Stomach (tissue), 8 donors: ENCODE measurements at regions not wholly inside any gene's neighbourhood (a gene's known extent, or its start where the extent isn't known, plus 50 kb on each side); places are given as distances from the start of the nearest gene placed in this dataset.
A peak's percentile ranks its signal among the peaks of the same experiment; 100 is the strongest.

Source experiments
- DNase-seq, 2 donors: peaks; one replicate each; pipeline versions ENCODE4 v3.0.0 to v3.0.0-alpha.2; 2013 to 2019
- H3K27ac ChIP-seq, 5 donors: fragments of 200-600 bp in 4 of 5; sonication (generic) in 4 of 5; one replicate each; pipeline ENCODE4 v1.5.1; 2013 to 2019; ENCODE audit warnings: mild to moderate bottlenecking in 1 of 5, moderate library complexity in 1 of 5
- H3K27me3 ChIP-seq, 3 donors: fragments of 200-600 bp; sonication (generic); one replicate each; pipeline ENCODE4 v1.5.1; 2017 to 2019; ENCODE audit warnings: mixed run types in 1 of 3
- H3K36me3 ChIP-seq, 4 donors: fragments of 200-600 bp; sonication (generic); 1 replicate in 3 of 4; 2 replicates in 1 of 4; pipeline ENCODE4 v1.5.1; 2016 to 2019
- H3K4me1 ChIP-seq, 4 donors: fragments of 200-600 bp; sonication (generic); one replicate each; pipeline ENCODE4 v1.5.1; 2016 to 2019
- H3K4me3 ChIP-seq, 4 donors: fragments of 200-600 bp; sonication (generic) in 3 of 4; one replicate each; pipeline ENCODE4 v1.5.1; 2016 to 2019; ENCODE audit warnings: mild to moderate bottlenecking in 1 of 4
- H3K9me3 ChIP-seq, 4 donors: fragments of 200-600 bp; sonication (generic); one replicate each; pipeline ENCODE4 v1.5.1; 2016 to 2019
- CTCF ChIP-seq, 7 experiments: fragments of 450-650 bp in 4 of 7; fragments of 200-600 bp in 3 of 7; sonication (generic) in 3 of 7; IDR thresholded peaks; one replicate each; pipeline ENCODE4 v1.5.1; 2016 to 2019; ENCODE audit warnings: antibody characterized with exemption in 7 of 7, control low read depth in 2 of 7, mild to moderate bottlenecking in 1 of 7
- EP300 ChIP-seq: sonication (generic); formaldehyde crosslinking; IDR thresholded peaks from one replicate; pipeline ENCODE4 v1.6.1; 2017; ENCODE audit warnings: antibody characterized with exemption
- POLR2A ChIP-seq, 4 donors: fragments of 450-650 bp; IDR thresholded peaks; one replicate each; pipeline ENCODE4 v1.6.1; 2016; ENCODE audit warnings: antibody characterized with exemption in 4 of 4, control low read depth in 2 of 4, mild to moderate bottlenecking in 1 of 4, moderate library complexity in 1 of 4
- POLR2AphosphoS5 ChIP-seq, 3 donors: sonication (generic); formaldehyde crosslinking; IDR thresholded peaks; one replicate each; pipeline ENCODE4 v1.6.1; 2016; ENCODE audit warnings: antibody characterized with exemption in 3 of 3
- WGBS, 5 donors: extraction: QIAGEN DNeasy Blood & Tissue Kit in 3 of 5; methylation state at CpG; one replicate each; pipeline versions ENCODE4 v1.1.5 to v1.1.7; 2013 to 2018; 5-methylcytosine and 5-hydroxymethylcytosine counted together
- intact Hi-C: fragments of 100-400 bp; cut with DNase I; formaldehyde crosslinking; loops from one replicate; pipeline ENCODE4 v1.15.1; 2023; ENCODE audit warnings: low total_unique reads
- donor health status: healthy with polysubstance abuse.
- donor health status: Bipolar disorder and iron deficiency.
- donor health status: healthy.

GRCh38 chr3:104907507-104907906 is 459.2 kb upstream of the ALCAM start:
- intact Hi-C loops = no loop called here
- 81 to 93% (median 84%) methylated on average over 6 of the region's 6 CpGs for WGBS, 5 donors
- H3K4me3 ChIP-seq = no peak overlapping the region
- H3K27ac ChIP-seq = no peak overlapping the region
- H3K4me1 ChIP-seq = peaks cover 0 to 3% (median 0%) of the 10 kb centered on the region in 4 donors
- no peaks in the 10 kb centered on the region for H3K36me3 ChIP-seq
- TF ChIP-seq CTCF (IDR thresholded peaks at IDR 0.05) (no peak), POLR2AphosphoS5 (IDR thresholded peaks at IDR 0.05) (no peak), POLR2A (IDR thresholded peaks at IDR 0.05) (no peak), EP300 (no peak)
- DNase-seq = no peak
- H3K9me3 ChIP-seq = peaks cover 0 to 15% (median 7%) of the 10 kb centered on the region in 4 donors
- no peaks in the 10 kb centered on the region for H3K27me3 ChIP-seq

DNA sequence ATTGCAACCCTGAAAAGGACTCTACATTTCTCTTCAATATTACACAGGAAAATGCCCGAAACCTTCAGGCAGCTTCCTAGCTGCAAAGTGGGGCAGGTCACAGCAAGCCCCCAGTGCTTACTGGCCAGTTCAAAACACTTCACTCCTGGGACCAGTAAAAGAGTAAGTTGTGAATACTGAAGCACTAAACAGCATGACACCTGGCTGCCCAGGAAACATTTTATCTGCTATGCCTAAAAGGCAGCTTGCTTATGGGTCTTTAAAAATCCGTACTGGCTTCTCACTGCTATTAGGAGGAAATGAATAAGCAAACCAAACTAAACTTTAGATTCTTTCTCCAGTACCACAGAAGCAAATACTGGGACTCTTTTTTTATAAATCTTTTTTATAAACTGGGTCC is 457.9 kb upstream of the ALCAM start:
- Histone ChIP-seq H3K4me1 (peaks cover 0 to 3% (median 0%) of the 10 kb centered on the region in 4 donors), H3K4me3 (no peak overlapping the region), H3K27ac (no peak overlapping the region), H3K9me3 (peaks cover 0 to 8% (median 3%) of the 10 kb centered on the region in 4 donors), H3K27me3 (no peaks in the 10 kb centered on the region), H3K36me3 (no peaks in the 10 kb centered on the region)
- no peak for TF ChIP-seq POLR2A (IDR thresholded peaks at IDR 0.05)
- TF ChIP-seq POLR2AphosphoS5 (IDR thresholded peaks at IDR 0.05) = no peak
- no peak for TF ChIP-seq CTCF (IDR thresholded peaks at IDR 0.05)
- no peak for TF ChIP-seq EP300
- DNase-seq = peak in 1 of 2 donors; percentile 2
- intact Hi-C loops = no loop called here
- 56 to 68% (median 57%) methylated on average over 2 of the region's 2 CpGs for WGBS, 5 donors

GRCh38 chr3:104909198-104909597 is 457.5 kb upstream of the ALCAM start:
- intact Hi-C loops = no loop called here
- peak in 1 of 2 donors; percentile 72 for DNase-seq
- H3K4me1 ChIP-seq = peaks cover 0 to 3% (median 0%) of the 10 kb centered on the region in 4 donors
- H3K4me3 ChIP-seq = no peak overlapping the region
- TF ChIP-seq POLR2A (IDR thresholded peaks at IDR 0.05) (no peak), EP300 (no peak), CTCF (IDR thresholded peaks at IDR 0.05) (no peak), POLR2AphosphoS5 (IDR thresholded peaks at IDR 0.05) (no peak)
- H3K9me3 ChIP-seq = peaks cover 0 to 3% (median under 1%) of the 10 kb centered on the region in 4 donors
- 7 to 18% (median 12%) methylated on average over 1 of the region's 1 CpG for WGBS, 5 donors
- no peak overlapping the region for H3K27ac ChIP-seq
- no peaks in the 10 kb centered on the region for H3K27me3 ChIP-seq
- H3K36me3 ChIP-seq = no peaks in the 10 kb centered on the region

- intact Hi-C loops = no loop called here
- Histone ChIP-seq H3K36me3 (no peaks in the 10 kb centered on the region), H3K9me3 (no peaks in the 10 kb centered on the region), H3K4me3 (no peak overlapping the region), H3K27me3 (no peaks in the 10 kb centered on the region), H3K4me1 (peaks cover 0 to 3% (median 0%) of the 10 kb centered on the region in 4 donors), H3K27ac (no peak overlapping the region)
- no peak for TF ChIP-seq EP300
- no peak for TF ChIP-seq CTCF (IDR thresholded peaks at IDR 0.05)
- TF ChIP-seq POLR2AphosphoS5 (IDR thresholded peaks at IDR 0.05) = no peak
- no peak for TF ChIP-seq POLR2A (IDR thresholded peaks at IDR 0.05)
- WGBS, 5 donors = 58 to 69% (median 63%) methylated on average over 4 of the region's 4 CpGs
- peak in 1 of 2 donors; percentile 6 for DNase-seq
Observed at GRCh38 chr3:104909721-104910120, 457.0 kb upstream of the ALCAM start.
